ENCODE measurements at regions not wholly inside any gene's neighbourhood (a gene's known extent, or its start where the extent isn't known, plus 50 kb on each side); places are given as distances from the start of the nearest gene placed in this dataset.

DNA sequence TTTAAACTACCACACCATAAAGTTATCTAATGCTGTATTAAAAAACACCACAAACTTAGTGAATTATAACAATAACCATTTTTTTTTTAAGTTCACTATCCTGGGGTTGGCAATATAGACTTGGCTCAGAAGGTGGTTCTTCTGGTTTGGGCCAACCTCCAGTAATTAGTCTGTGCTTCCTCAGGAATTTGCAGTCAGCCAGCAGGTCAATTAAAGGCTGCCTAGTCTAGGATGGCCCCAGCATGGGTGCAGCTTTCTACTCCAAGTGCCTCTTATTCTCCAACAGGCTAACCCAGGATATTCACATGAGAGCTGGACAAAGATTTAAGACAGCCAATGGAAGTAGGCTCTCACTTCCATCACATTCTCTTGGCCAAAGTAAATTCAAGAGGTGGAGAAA, 379.1 kb upstream of the FIGN start:
- TF ChIP-seq, protein P1, sequence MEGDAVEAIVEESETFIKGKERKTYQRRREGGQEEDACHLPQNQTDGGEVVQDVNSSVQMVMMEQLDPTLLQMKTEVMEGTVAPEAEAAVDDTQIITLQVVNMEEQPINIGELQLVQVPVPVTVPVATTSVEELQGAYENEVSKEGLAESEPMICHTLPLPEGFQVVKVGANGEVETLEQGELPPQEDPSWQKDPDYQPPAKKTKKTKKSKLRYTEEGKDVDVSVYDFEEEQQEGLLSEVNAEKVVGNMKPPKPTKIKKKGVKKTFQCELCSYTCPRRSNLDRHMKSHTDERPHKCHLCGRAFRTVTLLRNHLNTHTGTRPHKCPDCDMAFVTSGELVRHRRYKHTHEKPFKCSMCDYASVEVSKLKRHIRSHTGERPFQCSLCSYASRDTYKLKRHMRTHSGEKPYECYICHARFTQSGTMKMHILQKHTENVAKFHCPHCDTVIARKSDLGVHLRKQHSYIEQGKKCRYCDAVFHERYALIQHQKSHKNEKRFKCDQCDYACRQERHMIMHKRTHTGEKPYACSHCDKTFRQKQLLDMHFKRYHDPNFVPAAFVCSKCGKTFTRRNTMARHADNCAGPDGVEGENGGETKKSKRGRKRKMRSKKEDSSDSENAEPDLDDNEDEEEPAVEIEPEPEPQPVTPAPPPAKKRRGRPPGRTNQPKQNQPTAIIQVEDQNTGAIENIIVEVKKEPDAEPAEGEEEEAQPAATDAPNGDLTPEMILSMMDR (IDR thresholded peaks at IDR 0.05) = no peak
- H3K36me3 ChIP-seq (ENCODE audit: insufficient read depth in 1 of 2, low read depth in 1 of 2) = no peaks in the 10 kb centered on the region
- intact Hi-C loops (cut with DNase I) = no loop called here

DNA sequence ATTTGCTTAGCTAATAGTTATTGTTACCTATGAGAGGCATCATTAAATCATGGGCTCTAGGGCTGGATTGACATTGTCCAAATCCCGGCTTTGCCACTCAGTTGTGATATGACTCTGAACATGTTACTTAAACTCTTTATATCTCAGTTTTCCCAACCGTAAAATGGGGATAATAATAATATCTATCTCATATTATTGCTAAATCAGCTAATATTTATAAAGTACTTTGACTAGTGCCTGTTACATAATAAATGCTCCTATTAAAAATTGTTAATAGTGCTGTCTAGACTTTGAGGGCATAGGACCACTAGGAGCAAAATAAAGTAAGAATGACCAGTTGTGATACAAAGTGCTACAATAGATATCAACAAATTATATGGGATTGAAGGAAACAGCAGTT, 376.3 kb upstream of the FIGN start:
- Histone ChIP-seq H3K4me1 (no peaks in the 10 kb centered on the region), H3K9me3 (no peaks in the 10 kb centered on the region), H3K4me3 (no peak overlapping the region), H3K27ac (no peak overlapping the region), H3K27me3 (ENCODE audit: insufficient read depth in 3 of 3, low read length in 2 of 3) (no peaks in the 10 kb centered on the region), H3K36me3 (ENCODE audit: insufficient read depth in 1 of 2, low read depth in 1 of 2) (no peaks in the 10 kb centered on the region)
- TF ChIP-seq, protein P1 (IDR thresholded peaks at IDR 0.05) = no peak
- DNase-seq (no peak), ATAC-seq (no peak)
- WGBS, 3 donors = 92 to 97% (median 94%) methylated on average over 2 of the region's 2 CpGs
- intact Hi-C loops (cut with DNase I) = no loop called here

More for the DNA sequence above, 379.1 kb upstream of the FIGN start:
- no peak for DNase-seq
- H3K27ac ChIP-seq = no peak overlapping the region
- no peaks in the 10 kb centered on the region for H3K4me1 ChIP-seq
- H3K4me3 ChIP-seq = no peak overlapping the region
- ATAC-seq = no peak
- H3K9me3 ChIP-seq = no peaks in the 10 kb centered on the region
- no peaks in the 10 kb centered on the region for H3K27me3 ChIP-seq (ENCODE audit: insufficient read depth in 3 of 3, low read length in 2 of 3)

DNA sequence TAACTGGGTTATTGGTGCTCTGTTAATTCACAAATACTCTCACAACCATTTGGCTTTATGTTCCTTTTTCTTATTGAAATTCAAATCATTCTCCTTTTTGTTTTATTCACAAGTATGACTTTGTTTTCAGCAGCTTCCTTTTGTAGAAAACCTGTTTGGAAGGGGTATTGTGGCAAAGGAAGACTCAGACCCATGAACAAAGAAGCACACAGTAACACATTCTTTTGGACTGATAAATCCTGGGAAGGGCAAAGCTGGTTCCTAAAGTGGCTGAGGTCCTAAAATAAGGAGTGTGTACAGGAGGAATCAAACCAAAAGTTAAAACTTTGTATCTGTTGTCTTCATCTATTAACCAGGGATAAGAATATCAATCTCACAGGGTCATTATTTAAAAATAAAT, 374.7 kb upstream of the FIGN start:
- DNase-seq = no peak
- Histone ChIP-seq H3K4me3 (no peak overlapping the region), H3K27me3 (ENCODE audit: insufficient read depth in 3 of 3, low read length in 2 of 3) (no peaks in the 10 kb centered on the region), H3K9me3 (no peaks in the 10 kb centered on the region), H3K27ac (no peak overlapping the region), H3K4me1 (no peaks in the 10 kb centered on the region), H3K36me3 (ENCODE audit: insufficient read depth in 1 of 2, low read depth in 1 of 2) (no peaks in the 10 kb centered on the region)
- TF ChIP-seq, protein P1 (IDR thresholded peaks at IDR 0.05) = no peak
- no peak for ATAC-seq
- intact Hi-C loops (cut with DNase I) = no loop called here

DNA sequence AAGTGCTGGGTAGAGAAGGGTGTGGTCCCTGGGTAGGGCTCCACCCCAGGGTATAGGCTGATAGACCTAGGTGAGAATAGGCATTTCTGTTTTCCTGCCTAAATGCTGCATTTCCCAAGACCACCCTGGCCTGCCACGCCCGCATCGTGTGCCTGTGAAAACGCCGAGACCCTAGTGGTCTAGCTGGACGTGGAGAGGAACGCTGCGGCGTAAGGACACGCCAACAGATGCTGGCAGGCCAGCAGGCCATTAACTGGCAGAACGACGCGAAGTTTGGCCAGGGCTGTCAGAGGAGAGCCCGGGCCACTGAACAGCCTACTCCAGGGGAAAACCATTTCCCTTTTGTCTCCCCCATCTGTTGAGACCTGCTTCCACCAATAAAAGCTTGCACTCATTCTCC, 373.2 kb upstream of the FIGN start:
- Histone ChIP-seq H3K27me3 (ENCODE audit: insufficient read depth in 3 of 3, low read length in 2 of 3) (no peaks in the 10 kb centered on the region), H3K36me3 (ENCODE audit: insufficient read depth in 1 of 2, low read depth in 1 of 2) (no peaks in the 10 kb centered on the region), H3K4me3 (no peak overlapping the region), H3K27ac (no peak overlapping the region), H3K9me3 (no peaks in the 10 kb centered on the region), H3K4me1 (no peaks in the 10 kb centered on the region)
- intact Hi-C loops (cut with DNase I) = no loop called here
- WGBS, 3 donors = 88 to 95% (median 91%) methylated on average over 14 of the region's 14 CpGs
- no peak for ATAC-seq
- TF ChIP-seq, protein P1 (IDR thresholded peaks at IDR 0.05) = no peak
- DNase-seq = no peak

DNA sequence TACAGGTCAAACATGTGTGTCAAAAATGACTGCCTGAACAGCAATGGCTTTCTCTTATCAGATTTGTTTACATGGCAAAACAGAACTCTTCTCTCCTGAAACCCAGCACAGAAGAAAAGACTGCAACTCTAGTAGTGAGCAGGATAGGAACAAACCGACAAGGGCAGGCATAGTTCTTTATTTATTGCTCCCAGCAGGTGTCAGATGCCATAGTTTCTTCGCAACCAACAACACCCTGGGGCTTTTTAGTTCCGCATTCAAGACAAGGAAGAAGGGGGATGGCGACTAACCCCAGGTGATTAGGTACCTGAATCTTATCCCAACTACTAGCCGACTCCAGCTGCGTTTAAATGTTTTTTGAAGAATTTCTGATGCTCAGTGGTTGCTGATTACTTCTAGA, 367.5 kb upstream of the FIGN start:
- 52 to 61% (median 59%) methylated on average over 6 of the region's 6 CpGs for WGBS, 3 donors
- no peak for ATAC-seq
- Histone ChIP-seq H3K4me3 (no peak overlapping the region), H3K27ac (no peak overlapping the region), H3K9me3 (no peaks in the 10 kb centered on the region), H3K36me3 (ENCODE audit: insufficient read depth in 1 of 2, low read depth in 1 of 2) (no peaks in the 10 kb centered on the region), H3K27me3 (ENCODE audit: insufficient read depth in 3 of 3, low read length in 2 of 3) (no peaks in the 10 kb centered on the region), H3K4me1 (no peaks in the 10 kb centered on the region)
- TF ChIP-seq, protein P1 (IDR thresholded peaks at IDR 0.05) = no peak
- no peak for DNase-seq
- intact Hi-C loops (cut with DNase I) = no loop called here

Measured in psoas muscle (tissue), 7 donors.